DOHH2 (cell line): ENCODE measurements at regions not wholly inside any gene's neighbourhood (a gene's known extent, or its start where the extent isn't known, plus 50 kb on each side); places are given as distances from the start of the nearest gene placed in this dataset.

Source experiments
- H3F3A ChIP-seq: fragments of 200-600 bp; sonication (generic), shearing (Covaris generic); 2 replicates; pipeline ENCODE4 v1.6.0; 2016; ENCODE audit warnings: antibody characterized with exemption, mild to moderate bottlenecking; ENCODE audit not compliant: control insufficient read depth, insufficient read depth
- H3K27ac ChIP-seq: fragments of 200-600 bp; sonication (generic); 2 replicates; pipeline ENCODE4 v1.5.1; 2014; ENCODE audit warnings: low read depth, mild to moderate bottlenecking, low read length, moderate library complexity
- H3K27me3 ChIP-seq: fragments of 200-600 bp; sonication (generic); 2 replicates; pipeline ENCODE4 v1.6.1; 2014; ENCODE audit warnings: mild to moderate bottlenecking, low read length, mixed read lengths; ENCODE audit not compliant: control insufficient read depth
- H3K36me3 ChIP-seq: fragments of 200-600 bp; sonication (generic); 2 replicates; pipeline ENCODE4 v1.6.1; 2014; ENCODE audit warnings: mild to moderate bottlenecking, low read length, moderate library complexity, mixed read lengths; ENCODE audit not compliant: control insufficient read depth
- H3K4me1 ChIP-seq: fragments of 200-600 bp; sonication (generic); 2 replicates; pipeline ENCODE4 v1.6.1; 2014; ENCODE audit warnings: mild to moderate bottlenecking, low read length, mixed read lengths; ENCODE audit not compliant: control insufficient read depth
- H3K4me2 ChIP-seq: fragments of 200-600 bp; sonication (generic); 2 replicates; pipeline ENCODE4 v1.6.0; 2014; ENCODE audit warnings: mild to moderate bottlenecking, low read length, moderate library complexity
- H3K4me3 ChIP-seq: fragments of 200-600 bp; sonication (generic); 2 replicates; pipeline ENCODE4 v1.5.1; 2014; ENCODE audit warnings: mild to moderate bottlenecking, low read length, mixed read lengths
- H3K79me2 ChIP-seq: fragments of 200-600 bp; sonication (generic); 2 replicates; pipeline ENCODE4 v1.6.1; 2014; ENCODE audit warnings: mild to moderate bottlenecking, low read length, mixed read lengths; ENCODE audit not compliant: control insufficient read depth
- H3K9me2 ChIP-seq: fragments of 200-600 bp; sonication (generic); replicated peaks from 2 replicates; pipeline ENCODE4 v1.6.1; 2014; ENCODE audit warnings: mild to moderate bottlenecking, low read length, mixed read lengths; ENCODE audit not compliant: control insufficient read depth
- H3K9me3 ChIP-seq: fragments of 200-600 bp; sonication (generic); 2 replicates; pipeline ENCODE4 v1.6.1; 2014; ENCODE audit warnings: antibody characterized with exemption, low read length, mixed read lengths; ENCODE audit not compliant: control insufficient read depth, insufficient read depth
- H4K20me1 ChIP-seq: fragments of 200-600 bp; sonication (generic); 2 replicates; pipeline ENCODE4 v1.6.0; 2014; ENCODE audit warnings: low read depth, mild to moderate bottlenecking, antibody characterized with exemption, low read length, moderate library complexity; ENCODE audit not compliant: control insufficient read depth, insufficient read depth
- EZH2phosphoT487 ChIP-seq: fragments of 200-600 bp; sonication (generic); IDR thresholded peaks from 2 replicates; pipeline ENCODE4 v1.6.1; 2017; ENCODE audit warnings: borderline replicate concordance, mild to moderate bottlenecking, antibody characterized with exemption, low read length, moderate library complexity, mixed read lengths
- TF ChIP-seq, protein P1 (sequence below): fragments of 200-600 bp; sonication (generic); IDR thresholded peaks from one replicate; pipeline ENCODE4 v1.5.1; 2014; ENCODE audit warnings: antibody characterized with exemption, mild to moderate bottlenecking, low read depth, low read length; ENCODE audit not compliant: poor library complexity, severe bottlenecking

DNA sequence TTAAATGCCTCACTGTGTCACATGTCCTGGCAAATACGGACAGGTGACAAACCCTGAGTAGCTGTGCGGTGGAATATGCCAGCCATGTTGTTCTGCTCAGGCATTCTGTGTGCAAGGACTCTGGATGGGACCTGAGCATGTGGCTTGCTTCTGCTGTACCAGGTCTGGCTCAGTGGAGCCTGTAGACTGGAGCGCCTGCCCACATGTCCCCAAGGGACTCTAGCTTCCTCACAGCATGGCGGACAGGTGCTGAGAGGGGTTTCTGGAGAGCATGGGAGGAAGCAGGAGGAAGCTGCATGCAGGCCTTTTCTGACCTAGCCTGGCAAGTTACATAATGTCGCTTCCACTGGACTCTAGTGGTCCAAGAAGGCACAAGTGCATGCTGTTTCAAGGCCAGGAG, 96.3 kb downstream of the PLXNA1 start:
- Histone ChIP-seq H3K79me2 (no peaks in the 10 kb centered on the region), H3K27me3 (peaks cover 4% of the 10 kb centered on the region; the same call in 1 of the 2 replicates), H3K4me3 (peak overlapping the region; percentile 54), H3F3A (peaks cover 12% of the 10 kb centered on the region), H3K9me2 (no peaks in the 10 kb centered on the region), H3K4me1 (peaks cover 37% of the 10 kb centered on the region), H3K27ac (no peak overlapping the region), H3K36me3 (no peaks in the 10 kb centered on the region), H4K20me1 (peaks cover 4% of the 10 kb centered on the region; the same call in 1 of the 2 replicates), H3K9me3 (peaks cover 6% of the 10 kb centered on the region), H3K4me2 (peak overlapping the region; percentile 65)
- TF ChIP-seq EZH2phosphoT487, result no peak
- TF ChIP-seq, protein P1, sequence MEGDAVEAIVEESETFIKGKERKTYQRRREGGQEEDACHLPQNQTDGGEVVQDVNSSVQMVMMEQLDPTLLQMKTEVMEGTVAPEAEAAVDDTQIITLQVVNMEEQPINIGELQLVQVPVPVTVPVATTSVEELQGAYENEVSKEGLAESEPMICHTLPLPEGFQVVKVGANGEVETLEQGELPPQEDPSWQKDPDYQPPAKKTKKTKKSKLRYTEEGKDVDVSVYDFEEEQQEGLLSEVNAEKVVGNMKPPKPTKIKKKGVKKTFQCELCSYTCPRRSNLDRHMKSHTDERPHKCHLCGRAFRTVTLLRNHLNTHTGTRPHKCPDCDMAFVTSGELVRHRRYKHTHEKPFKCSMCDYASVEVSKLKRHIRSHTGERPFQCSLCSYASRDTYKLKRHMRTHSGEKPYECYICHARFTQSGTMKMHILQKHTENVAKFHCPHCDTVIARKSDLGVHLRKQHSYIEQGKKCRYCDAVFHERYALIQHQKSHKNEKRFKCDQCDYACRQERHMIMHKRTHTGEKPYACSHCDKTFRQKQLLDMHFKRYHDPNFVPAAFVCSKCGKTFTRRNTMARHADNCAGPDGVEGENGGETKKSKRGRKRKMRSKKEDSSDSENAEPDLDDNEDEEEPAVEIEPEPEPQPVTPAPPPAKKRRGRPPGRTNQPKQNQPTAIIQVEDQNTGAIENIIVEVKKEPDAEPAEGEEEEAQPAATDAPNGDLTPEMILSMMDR, result no peak

DNA sequence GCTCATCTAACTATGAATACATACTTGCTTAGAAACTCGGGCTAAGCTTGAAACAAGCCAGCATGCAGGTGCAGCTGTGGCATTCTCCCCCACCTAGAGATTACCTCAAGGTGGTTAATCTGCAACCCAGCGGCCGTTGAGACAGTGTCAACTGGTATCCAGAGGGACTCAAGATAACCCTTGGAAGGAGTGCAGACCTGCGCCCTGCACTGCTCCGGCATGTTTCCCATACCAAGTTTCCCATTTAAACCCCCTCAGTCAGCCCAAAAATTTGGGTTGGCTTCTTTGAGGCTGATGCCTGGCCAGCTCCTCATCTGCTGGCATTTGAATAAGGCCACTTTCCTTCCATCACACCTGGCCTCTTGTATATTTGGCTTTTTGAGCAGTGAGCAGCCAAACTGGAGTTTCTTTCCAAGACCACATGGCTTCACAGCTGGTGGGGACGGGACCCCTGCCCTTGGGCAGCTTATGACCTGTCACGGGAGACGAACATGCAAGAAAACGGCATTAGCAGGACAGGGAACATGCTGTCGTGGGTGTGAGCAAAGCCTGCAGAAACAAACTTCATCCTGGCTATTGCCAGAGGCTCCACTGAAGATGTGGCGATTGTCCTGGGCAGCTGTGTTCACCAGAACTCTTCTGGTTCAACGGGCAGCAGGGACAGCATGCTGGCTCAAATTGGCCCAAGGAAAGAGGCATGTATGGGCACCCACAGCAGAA, 98.2 kb downstream of the PLXNA1 start:
- H4K20me1 ChIP-seq, result no peaks in the 10 kb centered on the region

DNA sequence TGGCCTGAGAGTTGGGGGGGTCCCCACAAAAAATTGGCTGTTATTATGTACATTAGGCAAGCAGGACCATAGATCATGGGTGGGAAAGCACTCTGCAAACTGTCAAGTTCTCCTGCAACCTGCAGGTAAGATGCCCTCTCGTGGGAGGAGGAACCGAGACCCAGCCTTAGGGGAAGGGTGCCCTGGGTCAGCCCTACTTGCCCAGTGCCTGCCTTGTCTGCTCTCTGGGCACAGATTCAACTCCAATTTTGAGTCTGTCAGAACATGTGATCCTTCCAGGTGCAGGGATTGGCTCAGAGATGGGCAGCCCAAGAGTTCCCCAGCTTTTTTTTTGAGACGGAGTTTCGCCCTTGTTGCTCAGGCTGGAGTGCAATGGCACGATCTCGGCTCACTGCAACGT, 99.2 kb downstream of the PLXNA1 start:
- Histone ChIP-seq H3K9me2 (no peaks in the 10 kb centered on the region), H3F3A (peaks cover 4% of the 10 kb centered on the region; the same call in 1 of the 2 replicates), H3K4me1 (peaks cover 20% of the 10 kb centered on the region), H4K20me1 (no peaks in the 10 kb centered on the region), H3K9me3 (peaks cover 3% of the 10 kb centered on the region; the same call in 1 of the 2 replicates), H3K27me3 (peaks cover 7% of the 10 kb centered on the region; the same call in 1 of the 2 replicates), H3K27ac (no peak overlapping the region), H3K79me2 (no peaks in the 10 kb centered on the region), H3K4me2 (no peak overlapping the region), H3K4me3 (no peak overlapping the region), H3K36me3 (no peaks in the 10 kb centered on the region)
- no peak for TF ChIP-seq EZH2phosphoT487
- TF ChIP-seq, protein P1, result no peak

More for the DNA sequence above, 98.2 kb downstream of the PLXNA1 start:
- no peaks in the 10 kb centered on the region for H3K79me2 ChIP-seq
- no peak overlapping the region for H3K27ac ChIP-seq
- no peak overlapping the region for H3K4me2 ChIP-seq
- peaks cover 5% of the 10 kb centered on the region for H3K9me3 ChIP-seq
- no peaks in the 10 kb centered on the region for H3K9me2 ChIP-seq
- no peaks in the 10 kb centered on the region for H3K36me3 ChIP-seq
- no peak overlapping the region for H3K4me3 ChIP-seq
- H3K27me3 ChIP-seq, result peaks cover 7% of the 10 kb centered on the region; the same call in 1 of the 2 replicates
- H3F3A ChIP-seq, result peaks cover 4% of the 10 kb centered on the region; the same call in 1 of the 2 replicates
- H3K4me1 ChIP-seq, result peaks cover 20% of the 10 kb centered on the region
- TF ChIP-seq, protein P1, result no peak
- no peak for TF ChIP-seq EZH2phosphoT487
